ENCODE measurements at regions not wholly inside any gene's neighbourhood (a gene's known extent, or its start where the extent isn't known, plus 50 kb on each side); places are given as distances from the start of the nearest gene placed in this dataset.

DNA sequence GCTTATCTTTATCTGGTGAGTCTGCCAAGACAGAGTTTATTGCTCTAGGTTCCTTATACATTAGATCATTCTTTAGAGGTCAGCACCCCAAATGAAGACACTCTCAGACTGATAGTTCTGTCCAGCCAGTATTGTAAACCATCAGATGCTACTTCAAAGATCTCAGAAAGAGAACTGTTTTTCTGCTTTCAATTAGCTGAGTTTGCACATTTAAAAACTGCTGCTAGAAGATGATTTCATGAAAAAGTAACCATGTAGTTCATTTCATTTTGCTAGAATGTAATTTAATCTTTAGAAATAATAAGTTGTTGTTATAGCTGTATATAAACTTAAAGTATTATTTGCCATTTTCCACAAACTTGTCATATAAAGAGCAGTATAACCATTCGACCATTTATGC lies 344.5 kb upstream of the ATP5MC3 start:
- no peak overlapping the region for H3K4me3 ChIP-seq (replicated peaks; ENCODE audit: insufficient read depth, low read length)
- DNase-seq (ENCODE audit: low read depth in 1 of 2, low spot score in 1 of 2) = no peak
- TF ChIP-seq GABPA (IDR thresholded peaks at IDR 0.05; ENCODE audit: low read depth) = no peak
- TF ChIP-seq SPI1 (IDR thresholded peaks at IDR 0.05; ENCODE audit: borderline replicate concordance, low read depth) = no peak
- TF ChIP-seq, protein P1, sequence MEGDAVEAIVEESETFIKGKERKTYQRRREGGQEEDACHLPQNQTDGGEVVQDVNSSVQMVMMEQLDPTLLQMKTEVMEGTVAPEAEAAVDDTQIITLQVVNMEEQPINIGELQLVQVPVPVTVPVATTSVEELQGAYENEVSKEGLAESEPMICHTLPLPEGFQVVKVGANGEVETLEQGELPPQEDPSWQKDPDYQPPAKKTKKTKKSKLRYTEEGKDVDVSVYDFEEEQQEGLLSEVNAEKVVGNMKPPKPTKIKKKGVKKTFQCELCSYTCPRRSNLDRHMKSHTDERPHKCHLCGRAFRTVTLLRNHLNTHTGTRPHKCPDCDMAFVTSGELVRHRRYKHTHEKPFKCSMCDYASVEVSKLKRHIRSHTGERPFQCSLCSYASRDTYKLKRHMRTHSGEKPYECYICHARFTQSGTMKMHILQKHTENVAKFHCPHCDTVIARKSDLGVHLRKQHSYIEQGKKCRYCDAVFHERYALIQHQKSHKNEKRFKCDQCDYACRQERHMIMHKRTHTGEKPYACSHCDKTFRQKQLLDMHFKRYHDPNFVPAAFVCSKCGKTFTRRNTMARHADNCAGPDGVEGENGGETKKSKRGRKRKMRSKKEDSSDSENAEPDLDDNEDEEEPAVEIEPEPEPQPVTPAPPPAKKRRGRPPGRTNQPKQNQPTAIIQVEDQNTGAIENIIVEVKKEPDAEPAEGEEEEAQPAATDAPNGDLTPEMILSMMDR (IDR thresholded peaks at IDR 0.05; ENCODE audit: insufficient read depth, low read length) = no peak
- no peak for TF ChIP-seq POLR2AphosphoS5 (IDR thresholded peaks at IDR 0.05; ENCODE audit: low read depth)
- TF ChIP-seq, protein P2, sequence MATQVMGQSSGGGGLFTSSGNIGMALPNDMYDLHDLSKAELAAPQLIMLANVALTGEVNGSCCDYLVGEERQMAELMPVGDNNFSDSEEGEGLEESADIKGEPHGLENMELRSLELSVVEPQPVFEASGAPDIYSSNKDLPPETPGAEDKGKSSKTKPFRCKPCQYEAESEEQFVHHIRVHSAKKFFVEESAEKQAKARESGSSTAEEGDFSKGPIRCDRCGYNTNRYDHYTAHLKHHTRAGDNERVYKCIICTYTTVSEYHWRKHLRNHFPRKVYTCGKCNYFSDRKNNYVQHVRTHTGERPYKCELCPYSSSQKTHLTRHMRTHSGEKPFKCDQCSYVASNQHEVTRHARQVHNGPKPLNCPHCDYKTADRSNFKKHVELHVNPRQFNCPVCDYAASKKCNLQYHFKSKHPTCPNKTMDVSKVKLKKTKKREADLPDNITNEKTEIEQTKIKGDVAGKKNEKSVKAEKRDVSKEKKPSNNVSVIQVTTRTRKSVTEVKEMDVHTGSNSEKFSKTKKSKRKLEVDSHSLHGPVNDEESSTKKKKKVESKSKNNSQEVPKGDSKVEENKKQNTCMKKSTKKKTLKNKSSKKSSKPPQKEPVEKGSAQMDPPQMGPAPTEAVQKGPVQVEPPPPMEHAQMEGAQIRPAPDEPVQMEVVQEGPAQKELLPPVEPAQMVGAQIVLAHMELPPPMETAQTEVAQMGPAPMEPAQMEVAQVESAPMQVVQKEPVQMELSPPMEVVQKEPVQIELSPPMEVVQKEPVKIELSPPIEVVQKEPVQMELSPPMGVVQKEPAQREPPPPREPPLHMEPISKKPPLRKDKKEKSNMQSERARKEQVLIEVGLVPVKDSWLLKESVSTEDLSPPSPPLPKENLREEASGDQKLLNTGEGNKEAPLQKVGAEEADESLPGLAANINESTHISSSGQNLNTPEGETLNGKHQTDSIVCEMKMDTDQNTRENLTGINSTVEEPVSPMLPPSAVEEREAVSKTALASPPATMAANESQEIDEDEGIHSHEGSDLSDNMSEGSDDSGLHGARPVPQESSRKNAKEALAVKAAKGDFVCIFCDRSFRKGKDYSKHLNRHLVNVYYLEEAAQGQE (IDR thresholded peaks at IDR 0.05; ENCODE audit: insufficient replicate concordance, low read depth) = no peak
- no peak overlapping the region for H3K27ac ChIP-seq (replicated peaks)
- no peaks in the 10 kb centered on the region for H3K27me3 ChIP-seq (ENCODE audit: insufficient read depth, poor library complexity, severe bottlenecking)

DNA sequence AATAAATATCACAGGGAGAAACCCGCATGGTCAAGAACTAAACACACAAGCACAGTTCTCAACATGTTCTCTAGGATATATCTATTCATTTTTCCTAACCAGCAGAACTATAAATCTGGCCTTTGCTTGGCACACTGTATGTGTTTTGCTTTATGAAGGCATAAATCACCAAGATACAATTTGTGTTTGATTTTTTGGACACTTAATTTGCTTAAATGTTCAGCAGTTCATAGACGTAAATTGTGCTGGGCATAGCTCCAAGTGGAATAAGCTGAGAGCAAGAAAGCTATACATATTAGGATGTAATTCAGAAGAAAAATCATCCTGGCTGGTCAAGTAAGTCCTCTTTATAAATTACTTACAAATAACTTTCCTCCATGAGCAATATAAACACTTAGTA lies 341.5 kb upstream of the ATP5MC3 start:
- TF ChIP-seq, protein P2 (IDR thresholded peaks at IDR 0.05; ENCODE audit: insufficient replicate concordance, low read depth) = no peak
- TF ChIP-seq GABPA (IDR thresholded peaks at IDR 0.05; ENCODE audit: low read depth) (no peak), SPI1 (IDR thresholded peaks at IDR 0.05; ENCODE audit: borderline replicate concordance, low read depth) (no peak), POLR2AphosphoS5 (IDR thresholded peaks at IDR 0.05; ENCODE audit: low read depth) (no peak)
- TF ChIP-seq, protein P1 (IDR thresholded peaks at IDR 0.05; ENCODE audit: insufficient read depth, low read length) = no peak
- Histone ChIP-seq H3K27me3 (ENCODE audit: insufficient read depth, poor library complexity, severe bottlenecking) (no peaks in the 10 kb centered on the region), H3K4me3 (replicated peaks; ENCODE audit: insufficient read depth, low read length) (no peak overlapping the region), H3K27ac (replicated peaks) (no peak overlapping the region)
- DNase-seq (ENCODE audit: low read depth in 1 of 2, low spot score in 1 of 2) = no peak

DNA sequence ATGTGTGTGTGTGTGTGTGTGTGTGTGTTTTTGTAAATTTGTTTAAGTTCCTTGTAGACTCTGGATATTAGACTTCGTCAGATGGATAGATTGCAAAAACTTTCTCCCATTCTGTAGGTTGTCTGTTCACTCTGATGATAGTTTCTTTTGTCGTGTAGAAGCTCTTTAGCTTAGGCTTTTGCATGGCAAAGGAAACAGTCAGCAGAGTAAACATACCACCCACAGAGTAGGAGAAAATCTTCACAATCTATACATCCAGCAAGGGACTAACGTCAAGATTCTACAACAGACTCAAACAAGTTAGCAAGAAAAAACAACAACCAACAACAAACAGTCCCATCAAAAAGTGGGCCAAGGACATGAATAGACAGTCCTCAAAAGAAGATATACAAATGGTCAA lies 336.7 kb upstream of the ATP5MC3 start:
- no peak overlapping the region for H3K4me3 ChIP-seq (replicated peaks; ENCODE audit: insufficient read depth, low read length)
- TF ChIP-seq SPI1 (IDR thresholded peaks at IDR 0.05; ENCODE audit: borderline replicate concordance, low read depth) (no peak), POLR2AphosphoS5 (IDR thresholded peaks at IDR 0.05; ENCODE audit: low read depth) (no peak)
- no peak for DNase-seq (ENCODE audit: low read depth in 1 of 2, low spot score in 1 of 2)
- H3K27ac ChIP-seq (replicated peaks) = no peak overlapping the region
- H3K27me3 ChIP-seq (ENCODE audit: insufficient read depth, poor library complexity, severe bottlenecking) = no peaks in the 10 kb centered on the region

DNA sequence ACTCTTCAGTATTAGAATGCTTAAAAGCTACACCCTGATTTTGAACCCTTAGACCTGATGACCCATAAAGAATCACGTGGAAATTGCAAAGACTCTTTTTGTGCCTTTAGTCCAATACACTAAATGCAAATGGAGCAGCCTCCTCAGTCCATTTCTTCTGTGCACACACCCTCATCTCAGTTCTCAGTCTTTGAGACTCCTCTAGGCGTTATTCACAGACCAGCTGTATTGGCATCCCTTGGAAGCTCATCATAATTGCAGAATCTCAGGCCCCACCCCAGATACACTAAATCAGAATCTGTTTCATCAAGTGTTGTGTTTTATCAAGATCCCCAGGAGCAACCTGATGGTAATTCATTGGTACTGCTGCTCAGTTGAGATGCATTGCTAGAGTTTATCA lies 335.0 kb upstream of the ATP5MC3 start:
- Histone ChIP-seq H3K4me3 (replicated peaks; ENCODE audit: insufficient read depth, low read length) (no peak overlapping the region), H3K27me3 (ENCODE audit: insufficient read depth, poor library complexity, severe bottlenecking) (no peaks in the 10 kb centered on the region), H3K27ac (replicated peaks) (no peak overlapping the region)
- DNase-seq (ENCODE audit: low read depth in 1 of 2, low spot score in 1 of 2) = no peak
- TF ChIP-seq POLR2AphosphoS5 (IDR thresholded peaks at IDR 0.05; ENCODE audit: low read depth) = no peak
- TF ChIP-seq SPI1 (IDR thresholded peaks at IDR 0.05; ENCODE audit: borderline replicate concordance, low read depth) = no peak
- TF ChIP-seq, protein P1 (IDR thresholded peaks at IDR 0.05; ENCODE audit: insufficient read depth, low read length) = no peak
- TF ChIP-seq GABPA (IDR thresholded peaks at IDR 0.05; ENCODE audit: low read depth) = no peak
- TF ChIP-seq, protein P2 (IDR thresholded peaks at IDR 0.05; ENCODE audit: insufficient replicate concordance, low read depth) = no peak

Measured in HL-60 (cell line).